Type B pancreatic cell (in vitro differentiated cells): ENCODE measurements at regions not wholly inside any gene's neighbourhood (a gene's known extent, or its start where the extent isn't known, plus 50 kb on each side); places are given as distances from the start of the nearest gene placed in this dataset.

Source experiments
- DNase-seq: peaks from one replicate; pipeline ENCODE4 v3.0.0; 2021; ENCODE audit warnings: mixed read lengths; ENCODE audit not compliant: unreplicated experiment; ENCODE audit errors: extremely low spot score
- H3K27ac Mint-ChIP-seq: 2 replicates; pipeline ENCODE4 v1.8.0; 2021; ENCODE audit warnings: mild to moderate bottlenecking, mixed read lengths
- H3K27me3 Mint-ChIP-seq: 2 replicates; pipeline ENCODE4 v1.8.0; 2021; ENCODE audit warnings: mixed read lengths
- H3K36me3 Mint-ChIP-seq: 2 replicates; pipeline ENCODE4 v1.8.0; 2021; ENCODE audit warnings: mixed read lengths
- H3K4me1 Mint-ChIP-seq: one replicate; pipeline ENCODE4 v1.8.0; 2021; ENCODE audit warnings: mixed read lengths; ENCODE audit not compliant: unreplicated experiment
- H3K4me3 Mint-ChIP-seq: 2 replicates; pipeline ENCODE4 v1.8.0; 2021; ENCODE audit warnings: mild to moderate bottlenecking, mixed read lengths
- H3K9me3 Mint-ChIP-seq: 2 replicates; pipeline ENCODE4 v1.8.0; 2021; ENCODE audit warnings: mixed read lengths
- TF ChIP-seq, protein P1 (sequence below): fragments of 200-600 bp; sonication (generic); conservative IDR thresholded peaks from 2 replicates; pipeline ENCODE4 v1.5.0; 2021; ENCODE audit warnings: antibody characterized with exemption, mild to moderate bottlenecking

DNA sequence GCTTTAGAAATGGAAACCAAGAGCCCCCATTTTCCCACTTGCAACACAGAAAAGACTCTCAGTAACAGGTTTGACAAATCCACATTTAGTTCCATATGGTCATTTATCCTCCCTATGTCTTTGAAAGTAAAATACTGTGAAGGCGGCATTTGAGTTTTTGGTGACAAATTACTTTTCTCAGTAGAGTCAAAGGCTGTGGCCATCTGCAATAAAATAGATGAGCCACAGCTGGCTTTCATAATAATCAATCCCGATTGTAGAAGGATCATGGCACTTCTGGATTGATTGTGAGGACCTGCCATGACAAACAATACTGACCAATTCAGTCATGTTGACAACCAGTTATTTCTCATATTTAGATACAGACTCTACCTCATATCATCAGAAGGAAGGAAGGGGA, 512.0 kb upstream of the ADGRL2 start:
- Mint-ChIP-seq H3K4me1 (no peaks in the 10 kb centered on the region), H3K9me3 (no peaks in the 10 kb centered on the region), H3K4me3 (no peak overlapping the region), H3K27ac (no peak overlapping the region), H3K36me3 (no peaks in the 10 kb centered on the region), H3K27me3 (no peaks in the 10 kb centered on the region)
- TF ChIP-seq, protein P1, sequence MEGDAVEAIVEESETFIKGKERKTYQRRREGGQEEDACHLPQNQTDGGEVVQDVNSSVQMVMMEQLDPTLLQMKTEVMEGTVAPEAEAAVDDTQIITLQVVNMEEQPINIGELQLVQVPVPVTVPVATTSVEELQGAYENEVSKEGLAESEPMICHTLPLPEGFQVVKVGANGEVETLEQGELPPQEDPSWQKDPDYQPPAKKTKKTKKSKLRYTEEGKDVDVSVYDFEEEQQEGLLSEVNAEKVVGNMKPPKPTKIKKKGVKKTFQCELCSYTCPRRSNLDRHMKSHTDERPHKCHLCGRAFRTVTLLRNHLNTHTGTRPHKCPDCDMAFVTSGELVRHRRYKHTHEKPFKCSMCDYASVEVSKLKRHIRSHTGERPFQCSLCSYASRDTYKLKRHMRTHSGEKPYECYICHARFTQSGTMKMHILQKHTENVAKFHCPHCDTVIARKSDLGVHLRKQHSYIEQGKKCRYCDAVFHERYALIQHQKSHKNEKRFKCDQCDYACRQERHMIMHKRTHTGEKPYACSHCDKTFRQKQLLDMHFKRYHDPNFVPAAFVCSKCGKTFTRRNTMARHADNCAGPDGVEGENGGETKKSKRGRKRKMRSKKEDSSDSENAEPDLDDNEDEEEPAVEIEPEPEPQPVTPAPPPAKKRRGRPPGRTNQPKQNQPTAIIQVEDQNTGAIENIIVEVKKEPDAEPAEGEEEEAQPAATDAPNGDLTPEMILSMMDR: no peak
- no peak for DNase-seq

DNA sequence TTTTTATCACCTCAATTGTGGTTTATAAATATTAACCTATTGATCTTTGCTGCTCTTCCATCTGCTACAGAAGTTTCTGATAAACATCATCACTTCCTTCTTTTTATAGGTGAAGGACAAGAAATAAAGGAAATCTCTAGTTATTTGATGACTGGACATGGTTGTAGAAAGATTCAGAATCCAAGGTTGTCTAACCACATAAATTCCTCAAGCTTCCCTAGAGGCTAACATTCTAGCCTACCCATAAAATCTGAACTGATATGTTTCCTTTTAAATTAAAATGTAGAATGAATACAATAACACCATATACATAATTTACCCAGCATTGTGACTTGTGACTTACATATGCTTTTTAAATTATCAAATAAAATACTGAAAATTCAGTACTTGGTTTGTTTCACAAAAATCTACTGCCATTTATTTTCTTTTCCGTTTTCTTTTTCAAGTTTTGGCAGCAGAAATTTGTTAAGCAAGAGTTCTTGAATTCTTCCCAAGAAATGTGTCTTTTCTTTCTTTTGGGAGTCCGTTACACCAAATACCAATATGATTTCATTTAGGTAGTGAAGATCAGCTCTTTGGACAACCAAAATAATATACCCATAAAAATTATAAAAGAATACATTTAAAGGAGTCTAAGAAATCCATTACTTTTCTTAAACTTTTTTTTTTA, 513.2 kb upstream of the ADGRL2 start:
- DNase-seq: no peak
- Mint-ChIP-seq H3K27me3 (no peaks in the 10 kb centered on the region), H3K36me3 (no peaks in the 10 kb centered on the region), H3K4me3 (no peak overlapping the region), H3K4me1 (no peaks in the 10 kb centered on the region), H3K27ac (no peak overlapping the region), H3K9me3 (no peaks in the 10 kb centered on the region)
- TF ChIP-seq, protein P1: no peak

DNA sequence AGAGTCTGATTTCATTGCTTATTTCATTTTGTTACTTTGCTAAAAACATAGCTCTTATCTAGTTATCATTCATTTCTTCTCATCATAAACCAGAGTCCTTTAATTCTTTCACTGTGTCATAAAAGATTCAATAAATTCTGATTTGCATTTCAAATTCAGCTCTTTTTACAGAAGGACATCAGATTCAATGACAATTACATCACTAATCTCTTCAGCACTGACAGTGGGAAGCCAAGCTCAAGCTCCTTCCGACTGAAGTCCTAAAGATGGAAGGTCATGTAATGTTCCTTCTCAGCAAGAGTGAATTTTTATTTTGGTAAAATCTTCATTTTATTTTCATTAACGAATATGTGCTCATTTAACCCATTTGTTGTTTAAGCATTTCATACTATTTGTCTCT, 530.7 kb upstream of the ADGRL2 start:
- H3K36me3 Mint-ChIP-seq: no peaks in the 10 kb centered on the region
- TF ChIP-seq, protein P1: no peak
- no peaks in the 10 kb centered on the region for H3K27me3 Mint-ChIP-seq
- no peaks in the 10 kb centered on the region for H3K9me3 Mint-ChIP-seq
- H3K4me3 Mint-ChIP-seq: no peak overlapping the region
- no peak for DNase-seq
- H3K27ac Mint-ChIP-seq: no peak overlapping the region
- H3K4me1 Mint-ChIP-seq: peaks cover 12% of the 10 kb centered on the region

DNA sequence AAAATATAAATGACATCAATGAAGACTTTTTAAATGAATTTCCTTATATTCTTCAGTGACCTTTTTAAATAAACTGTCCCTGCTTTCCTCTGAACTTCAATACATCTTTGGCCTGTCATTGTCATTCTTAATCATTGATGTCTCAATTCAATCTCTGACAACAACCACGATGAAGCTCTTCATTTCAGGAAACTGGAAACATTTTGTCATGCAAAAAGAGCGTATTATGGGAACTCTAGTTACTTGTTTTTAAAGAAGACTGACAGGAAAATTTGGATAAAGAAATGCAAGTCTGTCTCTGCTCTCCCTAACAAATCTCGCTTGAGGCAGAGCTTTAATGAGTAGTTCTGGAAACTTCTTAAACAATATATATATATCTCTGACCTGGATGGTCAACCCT, 535.8 kb upstream of the ADGRL2 start:
- H3K27ac Mint-ChIP-seq: no peak overlapping the region
- DNase-seq: no peak
- TF ChIP-seq, protein P1: no peak
- H3K9me3 Mint-ChIP-seq: no peaks in the 10 kb centered on the region
- H3K4me3 Mint-ChIP-seq: no peak overlapping the region
- H3K27me3 Mint-ChIP-seq: no peaks in the 10 kb centered on the region
- H3K36me3 Mint-ChIP-seq: no peaks in the 10 kb centered on the region
- peaks cover 8% of the 10 kb centered on the region for H3K4me1 Mint-ChIP-seq

DNA sequence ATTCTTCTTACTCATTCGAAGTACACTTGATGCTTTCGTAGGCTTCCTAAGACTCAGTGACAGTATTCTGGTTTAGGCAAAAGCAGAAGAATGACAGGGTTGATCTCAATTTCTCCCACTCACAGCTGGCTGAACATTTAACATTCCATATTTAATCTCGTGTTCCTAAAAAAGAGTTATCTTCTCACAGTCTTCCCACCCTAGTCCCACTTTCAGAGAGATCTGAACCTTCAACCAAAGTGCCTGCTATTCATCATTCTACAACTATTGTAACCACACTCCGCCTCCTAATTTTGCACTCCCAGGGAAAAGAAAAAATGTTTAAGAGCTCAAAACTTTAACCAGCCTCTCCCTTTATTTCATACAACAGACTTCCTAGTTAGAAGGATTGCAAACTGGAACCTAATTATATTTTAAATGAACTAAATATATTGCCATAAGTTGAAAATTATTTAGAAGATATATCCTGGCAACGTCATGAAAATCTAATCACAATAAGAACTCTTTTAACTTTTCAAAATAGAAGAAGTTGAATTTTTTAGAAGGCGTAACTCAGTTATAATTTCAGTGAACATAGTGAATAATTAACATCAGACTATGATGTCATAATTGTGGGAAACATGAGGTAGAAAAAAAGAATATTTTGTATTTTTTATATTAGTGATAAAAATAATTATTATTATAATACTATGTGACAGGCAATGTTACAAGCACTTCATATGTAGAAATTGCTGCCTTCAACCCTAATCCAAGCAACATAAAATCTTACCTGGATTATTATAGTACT, 540.9 kb upstream of the ADGRL2 start:
- no peak overlapping the region for H3K27ac Mint-ChIP-seq
- TF ChIP-seq, protein P1: no peak
- H3K27me3 Mint-ChIP-seq: no peaks in the 10 kb centered on the region
- DNase-seq: no peak
- no peaks in the 10 kb centered on the region for H3K4me1 Mint-ChIP-seq
- no peaks in the 10 kb centered on the region for H3K36me3 Mint-ChIP-seq
- no peak overlapping the region for H3K4me3 Mint-ChIP-seq
- H3K9me3 Mint-ChIP-seq: no peaks in the 10 kb centered on the region
